Gastrocnemius medialis (tissue), 4 donors: ENCODE measurements at regions not wholly inside any gene's neighbourhood (a gene's known extent, or its start where the extent isn't known, plus 50 kb on each side); places are given as distances from the start of the nearest gene placed in this dataset.

ENCODE experiments used
- ATAC-seq, 2 donors: fragments of 150-250 bp; one replicate each; pipeline ENCODE4 v1.9.1; 2016
- DNase-seq, 2 donors: peaks; one replicate each; pipeline ENCODE4 v3.0.0-alpha.2; 2019
- H3K27ac ChIP-seq, 4 donors: fragments of 200-600 bp; sonication (generic); 1 replicate in 1 of 4; 2 replicates in 3 of 4; pipeline ENCODE4 v1.5.1; 2016 to 2018; ENCODE audit warnings: mild to moderate bottlenecking in 2 of 4, moderate library complexity in 1 of 4
- H3K27me3 ChIP-seq, 3 donors: fragments of 200-600 bp; sonication (generic) in 2 of 3; 1 replicate in 1 of 3; 2 replicates in 2 of 3; pipeline versions ENCODE4 v1.5.1 to v1.6.0; 2016 to 2019; ENCODE audit warnings: mild to moderate bottlenecking in 1 of 3, moderate library complexity in 1 of 3
- H3K36me3 ChIP-seq, 2 donors: fragments of 200-600 bp; sonication (generic) in 1 of 2; one replicate each; pipeline ENCODE4 v1.5.1; 2017 to 2018
- H3K4me1 ChIP-seq, 2 donors: fragments of 200-600 bp; sonication (generic) in 1 of 2; one replicate each; pipeline ENCODE4 v1.5.1; 2016 to 2017; ENCODE audit warnings: mild to moderate bottlenecking in 2 of 2
- H3K4me3 ChIP-seq, 4 donors: fragments of 200-600 bp; sonication (generic) in 3 of 4; 1 replicate in 1 of 4; 2 replicates in 3 of 4; pipeline ENCODE4 v1.5.1; 2016 to 2019; ENCODE audit warnings: mild to moderate bottlenecking in 2 of 4
- H3K9me3 ChIP-seq, 3 donors: fragments of 200-600 bp; sonication (generic) in 2 of 3; 1 replicate in 1 of 3; 2 replicates in 2 of 3; pipeline ENCODE4 v1.5.1; 2016 to 2019
- POLR2A ChIP-seq, 2 donors: fragments of 450-650 bp; IDR thresholded peaks; one replicate each; pipeline ENCODE4 v1.6.1; 2017; ENCODE audit warnings: antibody characterized with exemption in 2 of 2, mild to moderate bottlenecking in 2 of 2, moderate library complexity in 2 of 2
- in situ Hi-C, 4 donors: fragments of 200-750 bp; cut with MboI; loops; one replicate each; pipeline versions ENCODE4 v1.15.0 to v1.8.0; 2017; ENCODE audit warnings: low sequenced_read_pairs in 4 of 4
- intact Hi-C: fragments of 100-400 bp; cut with DNase I; formaldehyde crosslinking; loops from one replicate; pipeline ENCODE4 v1.15.1; 2023; ENCODE audit warnings: low total_unique reads
- TF ChIP-seq, protein P1 (sequence below), 5 experiments: fragments of 450-650 bp in 3 of 5; fragments of 200-600 bp in 2 of 5; sonication (generic) in 2 of 5; IDR thresholded peaks in 4 of 5; conservative IDR thresholded peaks in 1 of 5; 1 replicate in 4 of 5; 2 replicates in 1 of 5; pipeline ENCODE4 v1.5.1; 2016 to 2019; ENCODE audit warnings: antibody characterized with exemption in 5 of 5, mild to moderate bottlenecking in 3 of 5, moderate library complexity in 3 of 5

DNA sequence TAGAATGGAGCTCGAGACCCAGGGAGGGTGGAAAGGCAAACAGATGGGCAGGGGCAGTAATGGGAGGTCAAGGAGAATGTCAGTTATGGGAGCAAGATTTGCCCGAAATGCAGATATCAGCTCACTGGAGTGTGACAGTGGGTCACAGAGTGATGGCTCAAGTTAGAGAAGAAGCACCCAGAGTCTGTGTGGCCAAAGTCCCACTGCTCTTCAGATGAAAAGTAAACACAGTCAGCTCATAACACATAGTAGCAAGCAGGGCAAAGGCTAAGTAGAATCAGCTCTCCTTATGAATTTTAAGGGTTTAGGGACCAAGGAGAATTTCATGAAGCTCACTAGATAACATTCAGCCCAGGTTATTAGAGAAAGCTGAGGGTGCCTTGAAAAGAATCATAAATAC, 264.9 kb upstream of the MON1B start:
- Histone ChIP-seq H3K27me3 (no peaks in the 10 kb centered on the region), H3K27ac (no peak overlapping the region), H3K4me3 (no peak overlapping the region), H3K4me1 (no peaks in the 10 kb centered on the region), H3K9me3 (no peaks in the 10 kb centered on the region), H3K36me3 (no peaks in the 10 kb centered on the region)
- in situ Hi-C loops: no loop called here
- DNase-seq (no peak), ATAC-seq (no peak)
- TF ChIP-seq POLR2A (IDR thresholded peaks at IDR 0.05): no peak
- TF ChIP-seq, protein P1, sequence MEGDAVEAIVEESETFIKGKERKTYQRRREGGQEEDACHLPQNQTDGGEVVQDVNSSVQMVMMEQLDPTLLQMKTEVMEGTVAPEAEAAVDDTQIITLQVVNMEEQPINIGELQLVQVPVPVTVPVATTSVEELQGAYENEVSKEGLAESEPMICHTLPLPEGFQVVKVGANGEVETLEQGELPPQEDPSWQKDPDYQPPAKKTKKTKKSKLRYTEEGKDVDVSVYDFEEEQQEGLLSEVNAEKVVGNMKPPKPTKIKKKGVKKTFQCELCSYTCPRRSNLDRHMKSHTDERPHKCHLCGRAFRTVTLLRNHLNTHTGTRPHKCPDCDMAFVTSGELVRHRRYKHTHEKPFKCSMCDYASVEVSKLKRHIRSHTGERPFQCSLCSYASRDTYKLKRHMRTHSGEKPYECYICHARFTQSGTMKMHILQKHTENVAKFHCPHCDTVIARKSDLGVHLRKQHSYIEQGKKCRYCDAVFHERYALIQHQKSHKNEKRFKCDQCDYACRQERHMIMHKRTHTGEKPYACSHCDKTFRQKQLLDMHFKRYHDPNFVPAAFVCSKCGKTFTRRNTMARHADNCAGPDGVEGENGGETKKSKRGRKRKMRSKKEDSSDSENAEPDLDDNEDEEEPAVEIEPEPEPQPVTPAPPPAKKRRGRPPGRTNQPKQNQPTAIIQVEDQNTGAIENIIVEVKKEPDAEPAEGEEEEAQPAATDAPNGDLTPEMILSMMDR (IDR thresholded peaks at IDR 0.05 in 4 of 5, conservative IDR thresholded peaks at IDR 0.05 in 1 of 5): no peak
- intact Hi-C loops: no loop called here

DNA sequence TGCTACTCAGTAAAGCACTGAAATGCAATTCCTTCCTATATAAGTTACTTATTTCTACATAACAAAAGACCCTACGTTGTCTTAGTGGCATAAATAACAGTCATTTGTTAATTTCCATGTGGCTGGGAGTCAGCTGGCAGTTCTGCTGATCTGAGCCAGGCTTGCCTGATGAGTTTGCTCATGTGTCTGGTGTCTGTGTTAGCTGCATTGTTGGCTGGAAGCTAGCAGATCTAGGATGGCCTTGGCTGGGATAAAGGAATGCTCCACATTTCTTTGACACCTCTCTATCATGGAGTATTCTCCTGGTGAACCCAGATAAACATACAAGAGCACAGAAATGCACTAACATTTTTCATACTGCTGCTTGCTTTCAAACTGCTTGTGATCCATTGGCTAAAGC, 264.4 kb upstream of the MON1B start:
- no peaks in the 10 kb centered on the region for H3K4me1 ChIP-seq
- DNase-seq (no peak), ATAC-seq (no peak)
- no peaks in the 10 kb centered on the region for H3K27me3 ChIP-seq
- no peaks in the 10 kb centered on the region for H3K36me3 ChIP-seq
- H3K4me3 ChIP-seq: no peak overlapping the region
- no peak overlapping the region for H3K27ac ChIP-seq
- intact Hi-C loops: no loop called here
- TF ChIP-seq, protein P1 (IDR thresholded peaks at IDR 0.05 in 4 of 5, conservative IDR thresholded peaks at IDR 0.05 in 1 of 5): no peak
- no peak for TF ChIP-seq POLR2A (IDR thresholded peaks at IDR 0.05)
- H3K9me3 ChIP-seq: no peaks in the 10 kb centered on the region
- in situ Hi-C loops: no loop called here

DNA sequence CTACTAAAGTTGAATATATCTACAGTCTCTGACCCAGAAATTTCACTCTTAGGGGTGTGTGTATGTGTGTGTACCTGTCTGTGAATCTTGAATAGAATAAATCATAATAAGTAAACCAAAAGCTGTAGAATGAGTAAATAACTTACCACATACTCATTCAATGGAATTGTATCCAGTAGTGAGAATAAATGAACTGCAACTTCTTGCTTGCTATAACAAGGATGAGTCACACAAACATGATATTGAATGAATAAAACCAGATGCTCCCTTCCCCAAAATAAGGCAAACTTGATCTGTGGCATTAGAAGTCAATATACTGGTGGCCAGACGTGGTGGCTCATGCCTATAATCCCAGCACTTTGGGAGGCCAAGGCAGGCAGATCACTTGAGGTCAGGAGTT, 259.8 kb upstream of the MON1B start:
- intact Hi-C loops (no loop called here), in situ Hi-C loops (no loop called here)
- H3K4me3 ChIP-seq: no peak overlapping the region
- H3K4me1 ChIP-seq: no peaks in the 10 kb centered on the region
- H3K27me3 ChIP-seq: no peaks in the 10 kb centered on the region
- H3K27ac ChIP-seq: no peak overlapping the region
- DNase-seq (no peak), ATAC-seq (no peak)
- H3K9me3 ChIP-seq: no peaks in the 10 kb centered on the region
- no peak for TF ChIP-seq POLR2A (IDR thresholded peaks at IDR 0.05)
- TF ChIP-seq, protein P1 (IDR thresholded peaks at IDR 0.05 in 4 of 5, conservative IDR thresholded peaks at IDR 0.05 in 1 of 5): no peak
- H3K36me3 ChIP-seq: no peaks in the 10 kb centered on the region

DNA sequence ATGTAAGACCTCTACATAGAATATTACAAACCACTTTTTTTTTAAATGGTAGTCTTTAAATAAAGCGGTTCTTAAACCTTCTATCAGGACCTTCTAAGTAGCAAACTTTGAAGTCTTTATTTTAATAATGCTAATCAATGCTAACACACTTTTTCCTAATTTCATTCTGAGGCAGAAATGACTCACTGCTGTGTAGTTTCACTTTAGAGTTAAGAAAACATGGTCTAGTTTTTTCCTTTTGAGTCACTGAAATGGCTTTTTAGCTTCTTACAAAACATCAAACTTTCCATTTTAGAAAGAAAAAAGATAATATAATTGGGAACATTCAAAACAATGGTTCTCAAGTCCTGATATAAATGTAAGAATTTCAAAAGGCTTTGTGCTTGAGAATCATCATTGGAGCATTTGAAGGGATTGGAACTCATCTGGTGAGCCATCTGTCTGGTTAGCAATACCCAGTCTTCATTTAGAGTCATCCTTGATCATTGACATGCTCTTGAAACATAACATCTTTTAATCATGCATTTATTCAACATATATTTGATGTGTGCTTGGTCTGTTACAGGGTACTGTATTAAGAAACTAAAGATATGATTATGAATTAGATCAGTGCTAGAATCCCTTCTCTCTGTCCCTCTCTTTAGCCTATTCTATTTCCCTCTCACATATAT, 258.3 kb upstream of the MON1B start:
- intact Hi-C loops: no loop called here
- Histone ChIP-seq H3K36me3 (no peaks in the 10 kb centered on the region), H3K9me3 (no peaks in the 10 kb centered on the region), H3K27me3 (no peaks in the 10 kb centered on the region), H3K4me3 (no peak overlapping the region), H3K27ac (no peak overlapping the region), H3K4me1 (no peaks in the 10 kb centered on the region)
- TF ChIP-seq POLR2A (IDR thresholded peaks at IDR 0.05): no peak
- TF ChIP-seq, protein P1 (IDR thresholded peaks at IDR 0.05 in 4 of 5, conservative IDR thresholded peaks at IDR 0.05 in 1 of 5): no peak
- DNase-seq (no peak), ATAC-seq (no peak)
- in situ Hi-C loops: no loop called here

DNA sequence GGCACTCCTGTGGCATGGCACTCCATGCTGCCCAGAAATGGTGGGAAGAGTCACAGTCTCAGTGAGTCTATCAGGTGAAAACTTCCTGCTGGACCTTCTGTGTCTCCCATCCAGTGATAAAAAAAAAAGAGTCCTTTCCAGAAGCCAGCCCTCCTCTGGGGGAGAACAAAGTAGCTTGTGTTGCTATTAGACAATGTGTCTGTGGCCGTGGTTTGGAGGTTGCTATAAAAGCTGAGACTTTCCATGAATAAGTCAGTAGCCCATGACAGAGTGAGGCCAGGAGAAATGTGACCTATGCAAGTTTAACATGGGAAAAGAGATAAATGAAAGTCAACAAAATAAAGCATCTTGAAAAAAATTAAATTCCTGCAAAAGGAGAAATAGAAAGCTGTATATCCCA, 250.7 kb upstream of the MON1B start:
- H3K4me1 ChIP-seq: no peaks in the 10 kb centered on the region
- in situ Hi-C loops: no loop called here
- DNase-seq: no peak
- no peak overlapping the region for H3K4me3 ChIP-seq
- intact Hi-C loops: no loop called here
- H3K27me3 ChIP-seq: no peaks in the 10 kb centered on the region
- no peak for ATAC-seq
- H3K27ac ChIP-seq: no peak overlapping the region
- H3K9me3 ChIP-seq: no peaks in the 10 kb centered on the region
- TF ChIP-seq, protein P1 (IDR thresholded peaks at IDR 0.05 in 4 of 5, conservative IDR thresholded peaks at IDR 0.05 in 1 of 5): no peak
- no peak for TF ChIP-seq POLR2A (IDR thresholded peaks at IDR 0.05)
- H3K36me3 ChIP-seq: no peaks in the 10 kb centered on the region
